HG03159 (cell line): ENCODE measurements at regions not wholly inside any gene's neighbourhood (a gene's known extent, or its start where the extent isn't known, plus 50 kb on each side); places are given as distances from the start of the nearest gene placed in this dataset.
A peak's percentile ranks its signal among the peaks of the same experiment; 100 is the strongest.
"Not testable (repeated sequence)": the region's sequence is repeated elsewhere in the genome, so short reads cannot be mapped to it uniquely, and the experiment has no call there.

Source experiments
- ATAC-seq: cut with Tn5 transposase; IDR thresholded peaks from one replicate; pipeline ENCODE4 v1.9.1; 2021; ENCODE audit warnings: mild to moderate bottlenecking, moderate library complexity; ENCODE audit not compliant: unreplicated experiment

GRCh38 chr3:180409170-180409569 lies 192.8 kb upstream of the TTC14 start:
- ATAC-seq = no peak

DNA sequence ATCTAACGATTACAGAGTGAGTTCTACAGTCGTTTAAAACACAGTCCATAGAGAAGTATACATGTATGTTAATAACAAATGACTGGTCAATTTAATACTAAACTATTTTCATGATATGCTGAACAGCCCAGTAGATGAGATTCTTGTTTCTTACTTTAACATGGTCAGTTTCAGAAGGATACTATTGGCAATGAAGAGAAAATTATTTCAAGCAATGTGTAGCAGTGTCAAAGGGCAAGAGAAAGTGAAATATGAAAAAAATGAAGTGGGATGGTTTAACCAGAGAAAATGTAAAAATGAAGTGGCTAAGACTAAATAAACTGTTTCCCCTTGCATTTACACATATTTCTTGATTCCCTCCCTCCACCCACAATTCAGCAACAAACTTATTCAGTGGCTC lies 192.1 kb upstream of the TTC14 start:
- peak; percentile 47 for ATAC-seq

- ATAC-seq = no peak
Measured at GRCh38 chr3:180414157-180414556, 187.8 kb upstream of the TTC14 start.

GRCh38 chr3:180416111-180416594 lies 185.8 kb upstream of the TTC14 start:
- ATAC-seq = no peak

DNA sequence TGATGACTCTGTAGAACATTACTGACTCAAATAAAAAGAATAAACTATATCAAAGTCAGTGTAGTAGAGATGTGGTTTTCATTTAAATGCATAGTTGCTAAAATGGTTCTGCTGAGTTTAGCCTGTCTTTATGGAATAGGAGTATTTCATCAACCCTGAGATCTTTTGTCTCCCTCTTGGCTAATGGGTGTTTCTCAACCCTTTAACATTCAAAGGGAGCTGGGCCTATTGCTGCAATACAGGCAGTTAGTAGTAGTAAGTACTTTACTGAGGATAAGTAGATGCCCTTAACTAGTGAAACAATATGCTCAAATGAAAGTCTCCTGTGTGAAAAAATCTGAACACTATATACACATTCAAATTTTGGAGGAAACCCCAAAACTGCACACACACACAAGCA lies 184.7 kb upstream of the TTC14 start:
- no peak for ATAC-seq

- ATAC-seq = no peak
Measured at GRCh38 chr3:180420016-180420415, 181.9 kb upstream of the TTC14 start.

- no peak for ATAC-seq
Measured at GRCh38 chr3:180420804-180421203, 181.2 kb upstream of the TTC14 start.

GRCh38 chr3:180421221-180421620 lies 180.7 kb upstream of the TTC14 start:
- ATAC-seq = no peak

DNA sequence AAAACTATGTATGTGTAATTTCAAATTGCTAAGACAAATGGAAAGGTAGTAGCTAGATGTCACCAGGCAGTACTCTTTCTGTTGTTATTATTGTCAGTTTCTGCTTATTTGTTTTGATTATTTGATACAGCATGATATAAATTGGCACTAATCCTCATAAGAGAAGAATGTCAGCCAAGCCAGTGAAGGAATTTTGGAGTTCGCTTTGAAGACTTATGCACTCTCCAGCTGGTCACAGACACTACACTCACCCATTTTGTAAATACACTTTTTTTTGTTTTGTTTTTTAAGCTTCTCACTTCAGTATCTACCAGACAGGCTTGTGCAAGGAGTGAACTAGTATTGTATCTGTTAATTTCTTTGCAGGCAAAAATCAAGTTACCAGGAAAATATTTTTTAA lies 180.2 kb upstream of the TTC14 start:
- no peak for ATAC-seq

DNA sequence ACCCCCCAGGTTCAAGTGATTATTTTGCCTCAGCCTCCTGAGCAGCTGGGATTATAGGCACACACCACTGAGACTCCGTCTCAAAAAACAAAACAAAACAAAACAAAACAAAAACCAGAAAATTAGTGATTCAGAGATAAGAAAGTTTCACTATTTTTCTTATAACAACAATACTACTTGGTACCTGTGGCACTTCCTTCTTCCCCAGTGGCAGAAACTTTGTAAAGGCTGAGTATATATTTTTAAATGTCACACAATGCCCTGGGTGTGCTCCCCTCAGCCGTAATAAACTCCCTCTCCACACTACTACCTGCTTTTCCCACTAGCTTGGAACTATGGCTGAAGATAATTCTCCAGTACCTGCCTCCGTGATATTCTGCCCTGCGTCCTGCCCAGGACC lies 177.7 kb upstream of the TTC14 start:
- not testable (repeated sequence) for ATAC-seq

DNA sequence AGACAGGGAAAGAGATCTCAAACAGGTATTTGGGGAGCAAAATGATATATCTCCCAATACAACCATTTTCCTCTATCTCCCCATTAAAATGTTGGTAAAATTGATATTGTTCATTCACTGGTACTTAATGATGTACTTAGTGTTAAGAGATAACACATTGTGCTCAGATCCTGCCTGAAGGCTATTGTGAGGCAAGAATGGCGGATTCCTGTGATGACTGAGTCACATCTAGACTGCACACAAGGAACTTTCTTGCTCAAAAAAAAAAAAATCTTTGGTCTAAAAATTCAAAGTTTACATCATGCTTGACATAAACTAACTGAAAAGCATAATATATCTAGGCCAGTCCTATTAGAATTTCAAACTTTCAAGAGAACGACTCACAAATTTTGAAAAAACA lies 171.1 kb upstream of the TTC14 start:
- no peak for ATAC-seq

- ATAC-seq = no peak
Measured at GRCh38 chr3:180433152-180433551, 168.8 kb upstream of the TTC14 start.

DNA sequence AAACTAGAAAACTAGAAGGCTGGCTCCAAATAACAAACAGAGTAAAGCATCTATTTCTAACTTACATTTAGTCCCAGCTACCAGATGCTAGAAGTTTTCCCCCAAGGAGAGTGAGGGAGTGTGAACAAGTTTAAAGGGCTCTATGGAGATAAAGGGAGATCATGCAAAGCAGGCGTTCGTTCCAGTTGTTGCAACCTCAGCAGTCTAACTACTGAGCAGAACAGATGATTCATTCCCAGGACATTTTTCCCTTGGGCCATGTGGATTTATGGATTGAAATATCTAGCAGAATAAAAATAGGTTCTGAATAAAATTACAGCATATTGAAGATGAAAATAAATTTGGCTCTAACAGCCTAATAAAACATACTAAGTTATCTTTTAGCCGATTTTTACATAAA lies 154.8 kb upstream of the TTC14 start:
- ATAC-seq = no peak

DNA sequence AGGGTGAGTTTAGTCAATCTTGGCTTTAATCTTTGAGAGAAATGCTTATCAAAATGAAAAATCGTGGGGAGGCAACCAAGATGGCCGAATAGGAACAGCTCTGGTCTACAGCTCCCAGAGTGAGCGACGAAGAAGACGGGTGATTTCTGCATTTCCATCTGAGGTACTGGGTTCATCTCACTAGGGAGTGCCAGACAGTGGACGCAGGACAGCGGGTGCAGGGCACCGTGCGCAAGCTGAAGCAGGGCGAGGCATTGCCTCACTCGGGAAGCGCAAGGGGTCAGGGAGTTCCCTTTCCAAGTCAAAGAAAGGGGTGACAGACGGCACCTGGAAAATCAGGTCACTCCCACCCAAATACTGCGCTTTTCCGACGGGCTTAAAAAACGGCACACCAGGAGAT lies 153.6 kb upstream of the TTC14 start:
- not testable (repeated sequence) for ATAC-seq

- no peak for ATAC-seq
Measured at GRCh38 chr3:180457225-180457624, 144.7 kb upstream of the TTC14 start.

GRCh38 chr3:180466401-180467011 lies 135.5 kb upstream of the TTC14 start:
- no peak for ATAC-seq

DNA sequence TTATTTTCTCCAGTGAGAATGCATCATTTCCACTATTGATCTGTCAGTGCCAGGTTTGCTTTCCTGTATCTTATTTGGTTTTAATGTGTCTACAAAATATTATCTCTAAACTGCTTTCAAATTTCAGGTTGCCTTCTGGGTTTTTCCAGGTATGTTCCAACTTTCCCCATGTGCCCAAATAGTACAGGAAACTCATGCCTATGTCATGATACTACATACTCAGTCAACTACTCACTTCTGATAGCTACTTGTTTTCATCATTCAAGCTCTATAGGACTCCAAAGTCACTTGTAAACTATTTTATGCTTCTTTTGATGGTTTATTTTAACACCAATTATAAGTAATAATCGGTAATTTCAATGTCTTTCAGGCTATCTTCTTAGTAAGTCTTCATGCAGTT lies 134.8 kb upstream of the TTC14 start:
- no peak for ATAC-seq

DNA sequence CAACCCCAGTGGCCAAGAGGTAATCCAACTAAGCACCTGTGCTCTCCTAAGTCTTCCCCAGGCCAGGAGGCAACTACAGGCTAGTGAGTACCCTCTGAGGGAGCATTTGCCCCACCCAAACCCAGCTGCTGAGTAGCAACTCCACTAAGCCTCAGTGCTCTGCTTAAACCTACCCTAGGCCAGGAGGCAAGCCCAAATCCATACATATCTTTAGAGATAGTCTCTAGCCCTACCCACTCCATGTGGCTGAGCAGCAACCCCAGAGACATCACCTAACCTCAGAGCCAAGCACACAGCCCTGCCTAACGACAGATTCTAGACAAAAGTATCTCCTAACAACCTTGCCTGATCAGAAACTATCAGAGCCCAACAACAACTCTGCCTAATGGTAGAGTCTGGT lies 132.8 kb upstream of the TTC14 start:
- ATAC-seq = no peak

GRCh38 chr3:180478695-180479094 lies 123.3 kb upstream of the TTC14 start:
- no peak for ATAC-seq

- no peak for ATAC-seq
Measured at GRCh38 chr3:180492047-180492446, 109.9 kb upstream of the TTC14 start.

DNA sequence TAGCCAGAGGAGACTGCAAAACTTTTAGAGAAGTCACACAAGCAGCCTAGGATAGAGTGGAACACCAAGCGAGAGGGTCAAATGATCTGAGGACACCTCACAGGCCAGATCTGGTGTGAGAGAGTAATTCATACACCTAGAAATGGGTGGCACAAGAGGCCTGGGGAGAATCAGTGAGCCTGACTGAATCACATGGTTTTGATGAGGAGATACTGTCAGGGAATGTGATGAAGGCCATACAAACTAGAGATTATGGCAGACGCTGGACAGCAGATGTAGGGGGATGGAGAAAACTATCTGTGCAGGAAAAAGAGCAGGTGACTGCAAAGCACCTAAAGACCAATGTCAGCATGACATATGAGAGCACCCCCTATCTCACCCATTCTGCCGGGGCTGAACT lies 105.0 kb upstream of the TTC14 start:
- ATAC-seq = no peak

GRCh38 chr3:180516368-180516767 lies 85.6 kb upstream of the TTC14 start:
- ATAC-seq = no peak

GRCh38 chr3:180523040-180523439 lies 78.9 kb upstream of the TTC14 start:
- ATAC-seq = no peak
